Breast epithelium (tissue), 3 donors: ENCODE measurements at regions not wholly inside any gene's neighbourhood (a gene's known extent, or its start where the extent isn't known, plus 50 kb on each side); places are given as distances from the start of the nearest gene placed in this dataset.

Source experiments
- CTCF ChIP-seq, 3 donors: fragments of 450-650 bp; IDR thresholded peaks; one replicate each; pipeline ENCODE4 v1.5.1; 2016 to 2017; ENCODE audit warnings: antibody characterized with exemption in 3 of 3, mild to moderate bottlenecking in 3 of 3, moderate library complexity in 3 of 3
- POLR2A ChIP-seq: fragments of 450-650 bp; IDR thresholded peaks from one replicate; pipeline ENCODE4 v1.6.1; 2016; ENCODE audit warnings: antibody characterized with exemption, mild to moderate bottlenecking, moderate library complexity
- POLR2AphosphoS5 ChIP-seq, 3 donors: sonication (generic); formaldehyde crosslinking; IDR thresholded peaks; one replicate each; pipeline ENCODE4 v1.6.1; 2017; ENCODE audit warnings: antibody characterized with exemption in 3 of 3

DNA sequence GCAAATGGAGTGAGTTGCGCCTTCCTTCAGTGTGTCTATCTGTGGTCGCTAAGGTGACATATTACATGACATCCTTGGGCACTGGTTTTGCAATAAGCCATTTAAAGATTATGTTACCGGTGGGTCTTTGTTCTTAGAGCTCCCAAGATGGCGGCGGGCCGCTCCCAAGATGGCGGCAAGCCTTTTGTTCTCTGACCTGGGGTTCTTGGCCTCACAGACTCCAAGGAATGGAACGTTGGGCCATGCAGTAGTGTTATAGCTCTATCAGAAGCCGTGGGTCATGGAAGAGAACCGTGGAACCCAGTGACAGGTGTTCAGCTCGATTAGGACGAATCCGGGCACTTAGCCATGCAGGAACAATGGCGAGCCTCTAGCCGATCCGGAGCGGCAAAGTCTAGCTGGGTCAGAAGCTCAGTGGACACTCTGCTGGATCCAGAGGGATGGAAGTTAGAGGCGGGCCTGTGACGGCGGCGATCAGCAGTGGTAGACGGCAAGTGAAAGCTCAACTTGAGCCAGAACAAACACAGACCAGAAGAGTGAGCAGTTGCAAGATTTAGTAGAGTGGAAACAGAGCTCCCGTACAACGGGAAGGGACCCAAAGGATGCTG, 188.6 kb downstream of the TEX29 start:
- TF ChIP-seq CTCF (IDR thresholded peaks at IDR 0.05), result no peak
- no peak for TF ChIP-seq POLR2A
- no peak for TF ChIP-seq POLR2AphosphoS5 (IDR thresholded peaks at IDR 0.05)
